HG03520 (cell line): ENCODE measurements at regions not wholly inside any gene's neighbourhood (a gene's known extent, or its start where the extent isn't known, plus 50 kb on each side); places are given as distances from the start of the nearest gene placed in this dataset.
"Not testable (repeated sequence)": the region's sequence is repeated elsewhere in the genome, so short reads cannot be mapped to it uniquely, and the experiment has no call there.

Experiments used
- ATAC-seq: cut with Tn5 transposase; IDR thresholded peaks from one replicate; pipeline ENCODE4 v1.9.1; 2021; ENCODE audit warnings: mild to moderate bottlenecking, moderate library complexity; ENCODE audit not compliant: unreplicated experiment

- ATAC-seq, result no peak
Observed at GRCh38 chr6:84897988-84898594, 133.7 kb upstream of the TBX18 start.

- no peak for ATAC-seq
Observed at GRCh38 chr6:84897011-84897410, 132.6 kb upstream of the TBX18 start.

- no peak for ATAC-seq
Observed at GRCh38 chr6:84892671-84893070, 128.3 kb upstream of the TBX18 start.

GRCh38 chr6:84882768-84883766, 118.7 kb upstream of the TBX18 start:
- ATAC-seq, result no peak

GRCh38 chr6:84879385-84879784, 115.0 kb upstream of the TBX18 start:
- not testable (repeated sequence) for ATAC-seq

GRCh38 chr6:84877515-84878210, 113.3 kb upstream of the TBX18 start:
- no peak for ATAC-seq

- no peak for ATAC-seq
Observed at GRCh38 chr6:84876723-84877514, 112.5 kb upstream of the TBX18 start.

- no peak for ATAC-seq
Observed at GRCh38 chr6:84872996-84873723, 108.8 kb upstream of the TBX18 start.

- ATAC-seq, result no peak
Observed at GRCh38 chr6:84871925-84872324, 107.5 kb upstream of the TBX18 start.

- ATAC-seq, result no peak
Observed at GRCh38 chr6:84870672-84871071, 106.3 kb upstream of the TBX18 start.

GRCh38 chr6:84868149-84868548, 103.8 kb upstream of the TBX18 start:
- ATAC-seq, result no peak

- ATAC-seq, result no peak
Observed at GRCh38 chr6:84867521-84867920, 103.1 kb upstream of the TBX18 start.

GRCh38 chr6:84866715-84867114, 102.3 kb upstream of the TBX18 start:
- no peak for ATAC-seq

- ATAC-seq, result not testable (repeated sequence)
Observed at GRCh38 chr6:84865372-84865771, 101.0 kb upstream of the TBX18 start.

GRCh38 chr6:84862843-84863242, 98.4 kb upstream of the TBX18 start:
- no peak for ATAC-seq

GRCh38 chr6:84860920-84861319, 96.5 kb upstream of the TBX18 start:
- ATAC-seq, result no peak

- ATAC-seq, result no peak
Observed at GRCh38 chr6:84860509-84860908, 96.1 kb upstream of the TBX18 start.

- no peak for ATAC-seq
Observed at GRCh38 chr6:84854811-84855400, 90.5 kb upstream of the TBX18 start.

GRCh38 chr6:84853901-84854300, 89.5 kb upstream of the TBX18 start:
- no peak for ATAC-seq

GRCh38 chr6:84848960-84849359, 84.6 kb upstream of the TBX18 start:
- no peak for ATAC-seq
